ENCODE measurements at regions not wholly inside any gene's neighbourhood (a gene's known extent, or its start where the extent isn't known, plus 50 kb on each side); places are given as distances from the start of the nearest gene placed in this dataset.
"Not testable (repeated sequence)": the region's sequence is repeated elsewhere in the genome, so short reads cannot be mapped to it uniquely, and the experiment has no call there.

DNA sequence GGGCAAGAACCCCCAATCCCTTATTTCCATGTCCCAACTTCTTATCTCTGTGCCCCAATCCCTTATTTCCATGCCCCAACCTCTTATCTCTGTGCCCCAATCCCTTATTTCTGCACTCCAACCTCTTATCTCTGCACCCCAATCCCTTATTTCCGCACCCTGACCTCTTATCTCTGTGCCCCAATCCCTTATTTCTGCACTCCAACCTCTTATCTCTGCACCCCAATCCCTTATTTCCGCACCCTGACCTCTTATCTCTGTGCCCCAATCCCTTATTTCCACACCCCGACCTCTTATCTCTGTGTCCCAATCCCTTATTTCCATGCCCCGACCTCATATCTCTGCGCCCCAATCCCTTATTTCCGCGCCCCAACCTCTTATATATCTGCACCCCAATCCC, 150.8 kb upstream of the NR4A3 start:
- H3K9me3 ChIP-seq (replicated peaks; ENCODE audit: control insufficient read depth, insufficient read depth, low read depth, low read length); H3K9me1 ChIP-seq (ENCODE audit: control insufficient read depth, insufficient read depth, low read length); H4K20me1 ChIP-seq (replicated peaks; ENCODE audit: control insufficient read depth, insufficient read depth, low read length); H3K79me2 ChIP-seq (ENCODE audit: control insufficient read depth, insufficient read depth, low read length); FAIRE-seq; H3K36me3 ChIP-seq (ENCODE audit: control insufficient read depth, insufficient read depth, low read length); H3K27me3 ChIP-seq (ENCODE audit: control insufficient read depth in 2 of 2, insufficient read depth in 2 of 2, low read length in 2 of 2); in situ Hi-C loops (cut with MboI); DNase-seq (ENCODE audit: extremely low read depth in 1 of 4, low spot score in 3 of 4); H3K4me2 ChIP-seq (ENCODE audit: insufficient read depth, low read length); ATAC-seq; BruUV-seq (replicated peaks); H3K9ac ChIP-seq (ENCODE audit: insufficient read depth in 1 of 2, low read depth in 2 of 2, low read length in 2 of 2); POLR2A ChIA-PET; H3K4me3 ChIP-seq; H2AFZ ChIP-seq (ENCODE audit: low read depth, low read length); H3K27ac ChIP-seq (ENCODE audit: extremely low read depth, low read depth, low read length); H3K4me1 ChIP-seq (replicated peaks in 1 of 2; ENCODE audit: control insufficient read depth in 2 of 2, insufficient read depth in 2 of 2, low read length in 2 of 2); CTCF ChIA-PET (ENCODE audit: low intra/inter-chr PET ratio): not testable (repeated sequence)
- 2% methylated on average over 6 of the region's 7 CpGs for WGBS (ENCODE audit: insufficient coverage, low coverage, missing lambda C conversion rate)
- TF ChIP-seq TRIM24 (IDR thresholded peaks at IDR 0.05) (peak; percentile 61 to 77), TAL1 (IDR thresholded peaks at IDR 0.05) (peak; percentile 66), CBFA2T2 (conservative IDR thresholded peaks at IDR 0.05) (peak; percentile 65), CBFA2T3 (IDR thresholded peaks at IDR 0.05) (peak; percentile 68)
- intact Hi-C loops (cut with micrococcal nuclease): loop anchor here (10.0 kb wide), 1 partner anchor 96 kb away; no protein-coding TSS in a partner anchor

- Histone ChIP-seq H4K20me1 (replicated peaks; ENCODE audit: control insufficient read depth, insufficient read depth, low read length) (no peaks in the 10 kb centered on the region), H3K27ac (ENCODE audit: extremely low read depth, low read depth, low read length) (no peak overlapping the region), H3K4me3 (no peak overlapping the region), H3K9me3 (replicated peaks; ENCODE audit: control insufficient read depth, insufficient read depth, low read depth, low read length) (no peaks in the 10 kb centered on the region), H2AFZ (ENCODE audit: low read depth, low read length) (no peak overlapping the region), H3K9me1 (ENCODE audit: control insufficient read depth, insufficient read depth, low read length) (no peaks in the 10 kb centered on the region), H3K79me2 (ENCODE audit: control insufficient read depth, insufficient read depth, low read length) (no peaks in the 10 kb centered on the region), H3K36me3 (ENCODE audit: control insufficient read depth, insufficient read depth, low read length) (no peaks in the 10 kb centered on the region), H3K4me2 (ENCODE audit: insufficient read depth, low read length) (no peak overlapping the region), H3K27me3 (ENCODE audit: control insufficient read depth in 2 of 2, insufficient read depth in 2 of 2, low read length in 2 of 2) (no peaks in the 10 kb centered on the region), H3K4me1 (replicated peaks in 1 of 2; ENCODE audit: control insufficient read depth in 2 of 2, insufficient read depth in 2 of 2, low read length in 2 of 2) (no peaks in the 10 kb centered on the region), H3K9ac (ENCODE audit: insufficient read depth in 1 of 2, low read depth in 2 of 2, low read length in 2 of 2) (no peak overlapping the region)
- no peak for FAIRE-seq
- DNase-seq (ENCODE audit: extremely low read depth in 1 of 4, low spot score in 3 of 4): no peak
- in situ Hi-C loops (cut with MboI) (no loop called here), intact Hi-C loops (cut with micrococcal nuclease) (loop anchor here (10.0 kb wide), 1 partner anchor 102 kb away; no protein-coding TSS in a partner anchor)
- WGBS (ENCODE audit: insufficient coverage, low coverage, missing lambda C conversion rate): 0% methylated on average over 1 of the region's 1 CpG
- ChIA-PET CTCF (ENCODE audit: low intra/inter-chr PET ratio) (interaction anchor here (0.5 kb wide), 1 partner anchor 540 kb away, joined by 3 read pairs; no protein-coding TSS in a partner anchor), POLR2A (interaction anchor here (0.6 kb wide), 1 partner anchor 232 kb away, joined by 3 read pairs; no protein-coding TSS in a partner anchor)
- TF ChIP-seq SNRNP70 (optimal IDR thresholded peaks at IDR 0.05; ENCODE audit: low read depth, low read length) (no peak), GATAD2A (IDR thresholded peaks at IDR 0.05) (no peak), HDAC1 (IDR thresholded peaks at IDR 0.05) (no peak), ZNF766 (CRISPR knock-in tag; conservative IDR thresholded peaks at IDR 0.05) (no peak), ETS2 (tag; IDR thresholded peaks at IDR 0.05; ENCODE audit: borderline replicate concordance, poor library complexity, severe bottlenecking) (no peak), NBN (IDR thresholded peaks at IDR 0.05; ENCODE audit: low read depth) (no peak), NCOR1 (IDR thresholded peaks at IDR 0.05) (no peak), KLF10 (CRISPR knock-in tag; IDR thresholded peaks at IDR 0.05) (no peak), TAF1 (IDR thresholded peaks at IDR 0.05; ENCODE audit: control insufficient read depth, extremely low read depth, insufficient read depth, low read length, severe bottlenecking) (no peak), MAZ (CRISPR knock-in tag; conservative IDR thresholded peaks at IDR 0.05 in 1 of 2, IDR thresholded peaks at IDR 0.05 in 1 of 2) (no peak), MEIS2 (IDR thresholded peaks at IDR 0.05; ENCODE audit: partially characterized antibody) (no peak)
- no peak for ATAC-seq
- no TSS peak for BruUV-seq (replicated peaks)
Measured at GRCh38 chr9:99677281-99677680, 144.4 kb upstream of the NR4A3 start.
